ENCODE measurements at regions not wholly inside any gene's neighbourhood (a gene's known extent, or its start where the extent isn't known, plus 50 kb on each side); places are given as distances from the start of the nearest gene placed in this dataset.
"Not testable (repeated sequence)": the region's sequence is repeated elsewhere in the genome, so short reads cannot be mapped to it uniquely, and the experiment has no call there.

- TF ChIP-seq, protein P1, sequence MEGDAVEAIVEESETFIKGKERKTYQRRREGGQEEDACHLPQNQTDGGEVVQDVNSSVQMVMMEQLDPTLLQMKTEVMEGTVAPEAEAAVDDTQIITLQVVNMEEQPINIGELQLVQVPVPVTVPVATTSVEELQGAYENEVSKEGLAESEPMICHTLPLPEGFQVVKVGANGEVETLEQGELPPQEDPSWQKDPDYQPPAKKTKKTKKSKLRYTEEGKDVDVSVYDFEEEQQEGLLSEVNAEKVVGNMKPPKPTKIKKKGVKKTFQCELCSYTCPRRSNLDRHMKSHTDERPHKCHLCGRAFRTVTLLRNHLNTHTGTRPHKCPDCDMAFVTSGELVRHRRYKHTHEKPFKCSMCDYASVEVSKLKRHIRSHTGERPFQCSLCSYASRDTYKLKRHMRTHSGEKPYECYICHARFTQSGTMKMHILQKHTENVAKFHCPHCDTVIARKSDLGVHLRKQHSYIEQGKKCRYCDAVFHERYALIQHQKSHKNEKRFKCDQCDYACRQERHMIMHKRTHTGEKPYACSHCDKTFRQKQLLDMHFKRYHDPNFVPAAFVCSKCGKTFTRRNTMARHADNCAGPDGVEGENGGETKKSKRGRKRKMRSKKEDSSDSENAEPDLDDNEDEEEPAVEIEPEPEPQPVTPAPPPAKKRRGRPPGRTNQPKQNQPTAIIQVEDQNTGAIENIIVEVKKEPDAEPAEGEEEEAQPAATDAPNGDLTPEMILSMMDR (conservative IDR thresholded peaks at IDR 0.05): not testable (repeated sequence)
- TF ChIP-seq EZH2 (IDR thresholded peaks at IDR 0.05; ENCODE audit: low read depth): not testable (repeated sequence)
Observed at GRCh38 chr15:44899775-44900174, 56.7 kb upstream of the TERB2 start.

Data from PC-9 (cell line).